Endothelial cell of umbilical vein (primary cell): ENCODE measurements at regions not wholly inside any gene's neighbourhood (a gene's known extent, or its start where the extent isn't known, plus 50 kb on each side); places are given as distances from the start of the nearest gene placed in this dataset.

Experiments
- CTCF ChIP-seq, 2 donors: IDR thresholded peaks; 1 replicate in 1 of 2; 2 replicates in 1 of 2; pipeline ENCODE4 v1.5.1; 2011; ENCODE audit warnings: low read length in 2 of 2, mild to moderate bottlenecking in 2 of 2, moderate library complexity in 2 of 2, control low read depth in 1 of 2, inconsistent platforms in 1 of 2, low read depth in 1 of 2; ENCODE audit not compliant: insufficient read depth in 1 of 2; ENCODE audit errors: extremely low read depth in 1 of 2
- EZH2 ChIP-seq: IDR thresholded peaks from 2 replicates; pipeline ENCODE4 v1.6.1; 2012; ENCODE audit warnings: borderline replicate concordance, low read depth, mild to moderate bottlenecking, moderate library complexity, low read length, inconsistent platforms; ENCODE audit not compliant: severe bottlenecking
- FOS ChIP-seq: IDR thresholded peaks from 2 replicates; pipeline ENCODE4 v1.6.1; 2011; ENCODE audit warnings: mild to moderate bottlenecking, low read length, moderate library complexity, borderline replicate concordance; ENCODE audit not compliant: insufficient read depth
- GATA2 ChIP-seq: IDR thresholded peaks from 2 replicates; pipeline ENCODE4 v1.7.0; 2011; ENCODE audit warnings: low read depth, mild to moderate bottlenecking, moderate library complexity, mixed read lengths, low read length; ENCODE audit not compliant: insufficient read length, insufficient read depth
- JUN ChIP-seq: IDR thresholded peaks from 2 replicates; pipeline ENCODE4 v1.6.1; 2011; ENCODE audit warnings: borderline replicate concordance, low read depth; ENCODE audit not compliant: insufficient read length, insufficient read depth
- POLR2A ChIP-seq: IDR thresholded peaks from 2 replicates; pipeline ENCODE4 v1.6.1; 2012; ENCODE audit warnings: low read depth, mild to moderate bottlenecking, control low read depth, low read length
- POLR2AphosphoS5 ChIP-seq: IDR thresholded peaks from 2 replicates; pipeline ENCODE4 v1.6.1; 2012; ENCODE audit warnings: low read depth, mild to moderate bottlenecking, control low read depth, low read length, moderate library complexity; ENCODE audit not compliant: insufficient read depth

- no peak for TF ChIP-seq CTCF (IDR thresholded peaks at IDR 0.05; ENCODE audit: extremely low read depth in 1 of 2, insufficient read depth in 1 of 2, low read depth in 1 of 2, low read length in 2 of 2)
- TF ChIP-seq POLR2AphosphoS5 = no peak
- TF ChIP-seq POLR2A = no peak
- TF ChIP-seq JUN = no peak
- no peak for TF ChIP-seq GATA2
- no peak for TF ChIP-seq EZH2
- TF ChIP-seq FOS = no peak
These were observed 395.6 kb upstream of the ROBO2 start for GRCh38 chr3:76644305-76644675.
